ENCODE measurements at regions not wholly inside any gene's neighbourhood (a gene's known extent, or its start where the extent isn't known, plus 50 kb on each side); places are given as distances from the start of the nearest gene placed in this dataset.

- Histone ChIP-seq H3K27me3 (ENCODE audit: insufficient read depth, low read depth, low read length) (no peaks in the 10 kb centered on the region), H3K9ac (ENCODE audit: low read length) (no peak overlapping the region), H3K79me2 (replicated peaks; ENCODE audit: insufficient read depth, low read length) (no peaks in the 10 kb centered on the region), H3K4me3 (ENCODE audit: low read length) (no peak overlapping the region), H4K20me1 (ENCODE audit: insufficient read depth) (no peaks in the 10 kb centered on the region), H3K27ac (ENCODE audit: low read length) (no peak overlapping the region), H3F3A (ENCODE audit: insufficient read depth, low read length, poor library complexity, severe bottlenecking) (no peaks in the 10 kb centered on the region), H2AFZ (ENCODE audit: low read depth, low read length) (no peak overlapping the region), H3K9me2 (ENCODE audit: insufficient read depth, low read length) (no peaks in the 10 kb centered on the region), H3K4me2 (ENCODE audit: low read length) (no peak overlapping the region), H3K9me3 (ENCODE audit: low read length) (no peaks in the 10 kb centered on the region), H3K36me3 (ENCODE audit: insufficient read depth, low read length) (no peaks in the 10 kb centered on the region)
- no peak for TF ChIP-seq REST (IDR thresholded peaks at IDR 0.05; ENCODE audit: borderline replicate concordance)
- no peak for TF ChIP-seq SMC3 (conservative IDR thresholded peaks at IDR 0.05; ENCODE audit: poor library complexity)
These were observed 442.2 kb downstream of the BUD13 start for GRCh38 chr11:116330439-116331185.

GRCh38 chr11:116329354-116330090 lies 443.3 kb downstream of the BUD13 start:
- Histone ChIP-seq H3K9ac (ENCODE audit: low read length) (no peak overlapping the region), H3K27ac (ENCODE audit: low read length) (no peak overlapping the region), H3K4me3 (ENCODE audit: low read length) (no peak overlapping the region), H3K27me3 (ENCODE audit: insufficient read depth, low read depth, low read length) (no peaks in the 10 kb centered on the region), H3K36me3 (ENCODE audit: insufficient read depth, low read length) (no peaks in the 10 kb centered on the region), H3F3A (ENCODE audit: insufficient read depth, low read length, poor library complexity, severe bottlenecking) (no peaks in the 10 kb centered on the region), H3K4me2 (ENCODE audit: low read length) (no peak overlapping the region), H4K20me1 (ENCODE audit: insufficient read depth) (no peaks in the 10 kb centered on the region), H3K9me3 (ENCODE audit: low read length) (no peaks in the 10 kb centered on the region), H3K79me2 (replicated peaks; ENCODE audit: insufficient read depth, low read length) (no peaks in the 10 kb centered on the region), H2AFZ (ENCODE audit: low read depth, low read length) (no peak overlapping the region), H3K9me2 (ENCODE audit: insufficient read depth, low read length) (no peaks in the 10 kb centered on the region)
- TF ChIP-seq POLR2AphosphoS5 (IDR thresholded peaks at IDR 0.05): no peak
- no peak for TF ChIP-seq EZH2 (IDR thresholded peaks at IDR 0.05; ENCODE audit: borderline replicate concordance, insufficient read depth, low read length, poor library complexity, severe bottlenecking)
- TF ChIP-seq SMC3 (conservative IDR thresholded peaks at IDR 0.05; ENCODE audit: poor library complexity): no peak
- TF ChIP-seq TAF1 (IDR thresholded peaks at IDR 0.05; ENCODE audit: low read depth): no peak
- TF ChIP-seq REST (IDR thresholded peaks at IDR 0.05; ENCODE audit: borderline replicate concordance): no peak
- no peak for TF ChIP-seq CTCF (IDR thresholded peaks at IDR 0.05; ENCODE audit: poor library complexity, severe bottlenecking)
- TF ChIP-seq RAD21 (conservative IDR thresholded peaks at IDR 0.05): no peak
- TF ChIP-seq MXI1 (conservative IDR thresholded peaks at IDR 0.05; ENCODE audit: poor library complexity, severe bottlenecking): no peak
- TF ChIP-seq EP300 (conservative IDR thresholded peaks at IDR 0.05; ENCODE audit: poor library complexity, severe bottlenecking): no peak

Data from neural cell (in vitro differentiated cells).